NCI-H1092 (cell line): ENCODE measurements at regions not wholly inside any gene's neighbourhood (a gene's known extent, or its start where the extent isn't known, plus 50 kb on each side); places are given as distances from the start of the nearest gene placed in this dataset.

Source experiments
- DNase-seq: peaks from one replicate; lab custom pipeline; 2025; lab: John Stamatoyannopoulos, UW

DNA sequence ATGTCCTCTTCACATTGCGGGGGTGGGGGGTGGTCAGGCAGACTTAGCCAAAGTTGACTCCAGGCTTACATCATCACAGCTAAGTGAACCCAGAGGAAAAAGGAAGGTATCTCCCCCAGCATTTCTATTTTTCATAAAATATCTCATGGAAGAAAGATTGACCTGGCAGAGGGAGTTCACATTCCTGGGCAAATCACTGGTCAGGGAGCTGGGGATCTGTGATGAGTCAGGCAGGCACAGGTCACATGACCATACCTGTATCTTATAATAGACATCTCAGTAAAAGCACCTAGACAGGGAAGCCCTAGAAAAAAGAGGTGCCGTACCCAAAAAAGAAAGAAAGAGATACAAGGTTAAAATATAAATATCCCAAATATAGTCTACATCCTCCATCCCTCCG is 57.3 kb upstream of the WWC1 start:
- DNase-seq = no peak

DNA sequence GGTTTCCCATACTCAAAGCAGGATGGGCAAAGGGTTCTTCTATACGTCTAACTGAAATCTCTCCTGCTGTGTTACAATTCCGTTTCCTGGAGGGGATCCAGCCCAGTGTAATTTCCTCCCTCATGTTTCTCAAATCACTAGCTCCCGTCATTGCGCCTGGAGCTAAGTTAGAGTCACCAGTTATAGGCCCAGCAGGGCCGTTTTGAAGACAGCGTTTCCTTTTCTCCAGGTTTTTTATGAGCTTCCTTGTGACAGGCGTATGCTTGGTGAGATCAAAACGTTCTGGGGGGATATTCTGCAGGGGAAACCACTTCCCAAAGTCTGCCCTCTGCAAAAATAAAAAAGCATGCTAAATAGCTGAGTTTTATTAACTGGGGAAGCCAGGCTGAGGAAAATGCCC is 53.0 kb upstream of the WWC1 start:
- no peak for DNase-seq

DNA sequence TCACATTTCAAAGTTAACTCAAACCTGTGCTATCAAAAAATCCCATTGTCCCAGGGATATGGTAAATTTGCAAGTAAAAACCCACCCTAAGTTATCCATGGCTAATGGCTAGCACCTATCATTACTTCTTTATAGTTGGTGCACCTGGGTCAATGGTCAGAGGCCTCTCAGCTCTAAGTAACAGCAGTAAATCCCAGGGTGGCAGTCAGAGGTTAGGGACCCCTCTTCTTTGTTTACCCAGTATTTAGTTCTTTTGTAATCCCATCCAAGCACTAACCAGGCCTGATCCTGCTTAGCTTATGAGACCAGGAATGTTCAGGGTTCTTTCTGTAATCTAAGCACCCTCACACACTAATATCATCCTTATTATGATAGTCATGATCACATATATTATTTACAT is 52.1 kb upstream of the WWC1 start:
- no peak for DNase-seq
